Smooth muscle cell (in vitro differentiated cells): ENCODE measurements at regions not wholly inside any gene's neighbourhood (a gene's known extent, or its start where the extent isn't known, plus 50 kb on each side); places are given as distances from the start of the nearest gene placed in this dataset.

Source experiments
- DNase-seq: peaks from one replicate; lab custom pipeline; 2025; ENCODE audit not compliant: unreplicated experiment; lab: John Stamatoyannopoulos, UW
- H2AFZ ChIP-seq: fragments of 200-600 bp; sonication (generic); 2 replicates; pipeline ENCODE4 v1.6.0; 2016; ENCODE audit warnings: antibody characterized with exemption, low read depth, mild to moderate bottlenecking
- H3F3A ChIP-seq: fragments of 200-600 bp; sonication (generic); 2 replicates; pipeline ENCODE4 v1.6.0; 2017; ENCODE audit warnings: antibody characterized with exemption, low read depth
- H3K27ac ChIP-seq: fragments of 200-600 bp; sonication (generic); 2 replicates; pipeline ENCODE4 v1.5.1; 2016; ENCODE audit warnings: low read depth, mild to moderate bottlenecking
- H3K27me3 ChIP-seq: fragments of 200-600 bp; sonication (generic); 2 replicates; pipeline ENCODE4 v1.6.1; 2016; ENCODE audit warnings: low read depth, mild to moderate bottlenecking
- H3K36me3 ChIP-seq: fragments of 200-600 bp; sonication (generic); 2 replicates; pipeline ENCODE4 v1.5.1; 2016; ENCODE audit warnings: low read depth
- H3K4me1 ChIP-seq: fragments of 200-600 bp; sonication (generic); 2 replicates; pipeline ENCODE4 v1.5.1; 2016; ENCODE audit warnings: low read depth
- H3K4me2 ChIP-seq: fragments of 200-600 bp; sonication (generic); 2 replicates; pipeline ENCODE4 v1.6.0; 2016; ENCODE audit warnings: mild to moderate bottlenecking
- H3K4me3 ChIP-seq: fragments of 200-600 bp; sonication (generic); 2 replicates; pipeline ENCODE4 v1.5.1; 2016; ENCODE audit warnings: mild to moderate bottlenecking
- H3K79me2 ChIP-seq: fragments of 200-600 bp; sonication (generic); 2 replicates; pipeline ENCODE4 v1.6.0; 2016; ENCODE audit warnings: low read depth, mild to moderate bottlenecking
- H3K9ac ChIP-seq: fragments of 200-600 bp; sonication (generic); 2 replicates; pipeline ENCODE4 v1.6.0; 2016; ENCODE audit warnings: low read depth
- H3K9me3 ChIP-seq: fragments of 200-600 bp; sonication (generic); replicated peaks from 2 replicates; pipeline ENCODE4 v1.5.1; 2016; ENCODE audit warnings: low read depth
- H4K20me1 ChIP-seq: fragments of 200-600 bp; sonication (generic); 2 replicates; pipeline ENCODE4 v1.6.0; 2016; ENCODE audit warnings: low read depth
- CTCF ChIP-seq: fragments of 200-600 bp; sonication (generic); IDR thresholded peaks from 2 replicates; pipeline ENCODE4 v1.5.1; 2017; ENCODE audit warnings: borderline replicate concordance, mild to moderate bottlenecking, antibody characterized with exemption; ENCODE audit not compliant: insufficient read depth, poor library complexity, severe bottlenecking
- WGBS: methylation state at CpG from one replicate; pipeline ENCODE4 v1.1.7; 2016; ENCODE audit warnings: low lambda C conversion rate; 5-methylcytosine and 5-hydroxymethylcytosine counted together

- Histone ChIP-seq H2AFZ (no peak overlapping the region), H4K20me1 (no peaks in the 10 kb centered on the region), H3K9me3 (no peaks in the 10 kb centered on the region), H3K4me3 (no peak overlapping the region), H3K27me3 (no peaks in the 10 kb centered on the region), H3K27ac (no peak overlapping the region), H3K4me1 (peaks cover 2% of the 10 kb centered on the region), H3K9ac (no peak overlapping the region), H3F3A (no peaks in the 10 kb centered on the region), H3K4me2 (no peak overlapping the region), H3K79me2 (no peaks in the 10 kb centered on the region), H3K36me3 (no peaks in the 10 kb centered on the region)
- 71% methylated on average over 3 of the region's 3 CpGs for WGBS
- no peak for TF ChIP-seq CTCF
- no peak for DNase-seq
These were observed 621.0 kb downstream of the LMO4 start for GRCh38 chr1:87949711-87950110.

GRCh38 chr1:87950369-87950768 is 621.7 kb downstream of the LMO4 start:
- Histone ChIP-seq H3K27me3 (no peaks in the 10 kb centered on the region), H2AFZ (no peak overlapping the region), H3K9me3 (no peaks in the 10 kb centered on the region), H3F3A (no peaks in the 10 kb centered on the region), H3K4me3 (no peak overlapping the region), H4K20me1 (no peaks in the 10 kb centered on the region), H3K4me2 (no peak overlapping the region), H3K4me1 (peaks cover 8% of the 10 kb centered on the region), H3K27ac (no peak overlapping the region), H3K79me2 (no peaks in the 10 kb centered on the region), H3K36me3 (no peaks in the 10 kb centered on the region), H3K9ac (no peak overlapping the region)
- WGBS, result 92% methylated on average over 3 of the region's 3 CpGs
- no peak for DNase-seq
- no peak for TF ChIP-seq CTCF

- no peaks in the 10 kb centered on the region for H3K79me2 ChIP-seq
- H3F3A ChIP-seq, result no peaks in the 10 kb centered on the region
- H3K4me2 ChIP-seq, result peak overlapping the region; percentile 11
- TF ChIP-seq CTCF, result no peak
- H3K9me3 ChIP-seq, result no peaks in the 10 kb centered on the region
- no peak overlapping the region for H3K4me3 ChIP-seq
- no peak for DNase-seq
- no peaks in the 10 kb centered on the region for H4K20me1 ChIP-seq
- peaks cover 15% of the 10 kb centered on the region for H3K4me1 ChIP-seq
- H3K36me3 ChIP-seq, result no peaks in the 10 kb centered on the region
- H2AFZ ChIP-seq, result peak overlapping the region; percentile 35
- no peak overlapping the region for H3K9ac ChIP-seq
- 93% methylated on average over 2 of the region's 2 CpGs for WGBS
- H3K27me3 ChIP-seq, result no peaks in the 10 kb centered on the region
- no peak overlapping the region for H3K27ac ChIP-seq
These were observed 622.7 kb downstream of the LMO4 start for GRCh38 chr1:87951409-87951808.

- H2AFZ ChIP-seq, result peak overlapping the region; percentile 35
- 52% methylated on average over 4 of the region's 4 CpGs for WGBS
- no peak overlapping the region for H3K27ac ChIP-seq
- H3K27me3 ChIP-seq, result no peaks in the 10 kb centered on the region
- no peaks in the 10 kb centered on the region for H3K9me3 ChIP-seq
- no peak for TF ChIP-seq CTCF
- H3K9ac ChIP-seq, result no peak overlapping the region
- H3K79me2 ChIP-seq, result no peaks in the 10 kb centered on the region
- H3K4me2 ChIP-seq, result peak overlapping the region; percentile 11
- peaks cover 19% of the 10 kb centered on the region for H3K4me1 ChIP-seq
- H3K36me3 ChIP-seq, result no peaks in the 10 kb centered on the region
- H4K20me1 ChIP-seq, result no peaks in the 10 kb centered on the region
- peaks cover 3% of the 10 kb centered on the region for H3F3A ChIP-seq
- H3K4me3 ChIP-seq, result no peak overlapping the region
- DNase-seq, result no peak
These were observed 623.2 kb downstream of the LMO4 start for GRCh38 chr1:87951852-87952251.
